ENCODE measurements at regions not wholly inside any gene's neighbourhood (a gene's known extent, or its start where the extent isn't known, plus 50 kb on each side); places are given as distances from the start of the nearest gene placed in this dataset.
A peak's percentile ranks its signal among the peaks of the same experiment; 100 is the strongest.
"Not testable (repeated sequence)": the region's sequence is repeated elsewhere in the genome, so short reads cannot be mapped to it uniquely, and the experiment has no call there.

GRCh38 chr12:62168411-62168810, 91.8 kb upstream of the USP15 start:
- DNase-seq: no peak

- DNase-seq: no peak
Measured at GRCh38 chr12:62170241-62170640, 90.0 kb upstream of the USP15 start.

GRCh38 chr12:62190689-62191490, 69.3 kb upstream of the USP15 start:
- no peak for DNase-seq

GRCh38 chr12:62191491-62192179, 68.6 kb upstream of the USP15 start:
- peak in 1 of 2 experiments; percentile 6 for DNase-seq

GRCh38 chr12:62192180-62192902, 67.9 kb upstream of the USP15 start:
- DNase-seq: peak; percentile 15

- no peak for DNase-seq
Measured at GRCh38 chr12:62192903-62193250, 67.3 kb upstream of the USP15 start.

- DNase-seq: no peak
Measured at GRCh38 chr12:62194031-62194430, 66.2 kb upstream of the USP15 start.

- DNase-seq: no peak
Measured at GRCh38 chr12:62194616-62195015, 65.6 kb upstream of the USP15 start.

- no peak for DNase-seq
Measured at GRCh38 chr12:62196146-62196545, 64.1 kb upstream of the USP15 start.

- DNase-seq: not testable (repeated sequence)
Measured at GRCh38 chr12:62202861-62203260, 57.3 kb upstream of the USP15 start.

- DNase-seq: no peak
Measured at GRCh38 chr12:62205346-62205745, 54.9 kb upstream of the USP15 start.

- no peak for DNase-seq
Measured at GRCh38 chr12:62207248-62207647, 53.0 kb upstream of the USP15 start.

All from activated CD4-positive, alpha-beta T cell treated with anti-CD3 and anti-CD28 coated beads, Interleukin-2, amount 50 U/mL, for 4 hours (primary cell).